ENCODE measurements at regions not wholly inside any gene's neighbourhood (a gene's known extent, or its start where the extent isn't known, plus 50 kb on each side); places are given as distances from the start of the nearest gene placed in this dataset.
A peak's percentile ranks its signal among the peaks of the same experiment; 100 is the strongest.

GRCh38 chr2:211067029-211067428 is 510.6 kb downstream of the CPS1 start:
- no peak for DNase-seq (ENCODE audit: low read depth)

GRCh38 chr2:211068108-211068780 is 511.8 kb downstream of the CPS1 start:
- no peak for DNase-seq (ENCODE audit: low read depth)

GRCh38 chr2:211070547-211070946 is 514.1 kb downstream of the CPS1 start:
- no peak for DNase-seq (ENCODE audit: low read depth)

GRCh38 chr2:211077216-211077767 is 520.9 kb downstream of the CPS1 start:
- no peak for DNase-seq (ENCODE audit: low read depth)

- DNase-seq (ENCODE audit: low read depth): no peak
Measured at GRCh38 chr2:211084352-211084751, 528.0 kb downstream of the CPS1 start.

- peak; percentile 2 for DNase-seq (ENCODE audit: low read depth)
Measured at GRCh38 chr2:211085056-211085680, 528.8 kb downstream of the CPS1 start.

GRCh38 chr2:211086049-211086448 is 529.6 kb downstream of the CPS1 start:
- no peak for DNase-seq (ENCODE audit: low read depth)

- no peak for DNase-seq (ENCODE audit: low read depth)
Measured at GRCh38 chr2:211089127-211089526, 532.7 kb downstream of the CPS1 start.

GRCh38 chr2:211093743-211094303 is 537.4 kb downstream of the CPS1 start:
- DNase-seq (ENCODE audit: low read depth): no peak

GRCh38 chr2:211103989-211104388 is 547.6 kb downstream of the CPS1 start:
- no peak for DNase-seq (ENCODE audit: low read depth)

- no peak for DNase-seq (ENCODE audit: low read depth)
Measured at GRCh38 chr2:211113334-211114175, 557.2 kb downstream of the CPS1 start.

- DNase-seq (ENCODE audit: low read depth): no peak
Measured at GRCh38 chr2:211114826-211115455, 558.5 kb downstream of the CPS1 start.

GRCh38 chr2:211117026-211117425 is 560.6 kb downstream of the CPS1 start:
- DNase-seq (ENCODE audit: low read depth): no peak

GRCh38 chr2:211126256-211126655 is 569.9 kb downstream of the CPS1 start:
- no peak for DNase-seq (ENCODE audit: low read depth)

GRCh38 chr2:211127501-211127900 is 571.1 kb downstream of the CPS1 start:
- no peak for DNase-seq (ENCODE audit: low read depth)

GRCh38 chr2:211128287-211128686 is 571.9 kb downstream of the CPS1 start:
- no peak for DNase-seq (ENCODE audit: low read depth)

GRCh38 chr2:211129798-211130197 is 573.4 kb downstream of the CPS1 start:
- no peak for DNase-seq (ENCODE audit: low read depth)

GRCh38 chr2:211132046-211132445 is 575.6 kb downstream of the CPS1 start:
- DNase-seq (ENCODE audit: low read depth): no peak

- DNase-seq (ENCODE audit: low read depth): no peak
Measured at GRCh38 chr2:211132573-211132972, 576.2 kb downstream of the CPS1 start.

- DNase-seq (ENCODE audit: low read depth): no peak
Measured at GRCh38 chr2:211133766-211134165, 577.4 kb downstream of the CPS1 start.

GRCh38 chr2:211138551-211138950 is 582.2 kb downstream of the CPS1 start:
- no peak for DNase-seq (ENCODE audit: low read depth)

- DNase-seq (ENCODE audit: low read depth): no peak
Measured at GRCh38 chr2:211141646-211142045, 585.2 kb downstream of the CPS1 start.

Measured in fibroblast of the conjunctiva (primary cell).